ENCODE measurements at regions not wholly inside any gene's neighbourhood (a gene's known extent, or its start where the extent isn't known, plus 50 kb on each side); places are given as distances from the start of the nearest gene placed in this dataset.

- no peak for DNase-seq (ENCODE audit: low read depth)
These were observed 50.8 kb upstream of the ZMIZ1 start for GRCh38 chr10:79017882-79018520.

GRCh38 chr10:79018521-79019011 is 50.2 kb upstream of the ZMIZ1 start:
- DNase-seq (ENCODE audit: low read depth) = no peak

Measured in stimulated activated CD4-positive, alpha-beta T cell treated with anti-CD3 and anti-CD28 coated beads, Interleukin-2, amount 100 ng/mL, for 4 hours (primary cell).